ENCODE measurements at regions not wholly inside any gene's neighbourhood (a gene's known extent, or its start where the extent isn't known, plus 50 kb on each side); places are given as distances from the start of the nearest gene placed in this dataset.

GRCh38 chr2:182589121-182589520 lies 126.9 kb upstream of the DNAJC10 start:
- H3K36me3 ChIP-seq (ENCODE audit: insufficient read depth, low read length): no peaks in the 10 kb centered on the region
- H3K9ac ChIP-seq (ENCODE audit: low read length): no peak overlapping the region
- H3K4me2 ChIP-seq (ENCODE audit: low read length): no peak overlapping the region
- H3K27ac ChIP-seq (ENCODE audit: low read length): no peak overlapping the region
- H2AFZ ChIP-seq (ENCODE audit: low read depth, low read length): no peak overlapping the region
- H4K20me1 ChIP-seq (ENCODE audit: insufficient read depth): no peaks in the 10 kb centered on the region
- H3K9me3 ChIP-seq (ENCODE audit: low read length): no peaks in the 10 kb centered on the region
- TF ChIP-seq MXI1 (conservative IDR thresholded peaks at IDR 0.05; ENCODE audit: poor library complexity, severe bottlenecking) (no peak), RAD21 (conservative IDR thresholded peaks at IDR 0.05) (no peak), EZH2 (IDR thresholded peaks at IDR 0.05; ENCODE audit: borderline replicate concordance, insufficient read depth, low read length, poor library complexity, severe bottlenecking) (no peak), SMC3 (conservative IDR thresholded peaks at IDR 0.05; ENCODE audit: poor library complexity) (no peak), CTCF (IDR thresholded peaks at IDR 0.05; ENCODE audit: poor library complexity, severe bottlenecking) (no peak), EP300 (conservative IDR thresholded peaks at IDR 0.05; ENCODE audit: poor library complexity, severe bottlenecking) (no peak), REST (IDR thresholded peaks at IDR 0.05; ENCODE audit: borderline replicate concordance) (no peak), POLR2AphosphoS5 (IDR thresholded peaks at IDR 0.05) (no peak), TAF1 (IDR thresholded peaks at IDR 0.05; ENCODE audit: low read depth) (no peak)
- no peaks in the 10 kb centered on the region for H3K9me2 ChIP-seq (ENCODE audit: insufficient read depth, low read length)
- no peaks in the 10 kb centered on the region for H3K27me3 ChIP-seq (ENCODE audit: insufficient read depth, low read depth, low read length)
- no peak overlapping the region for H3K4me3 ChIP-seq (ENCODE audit: low read length)
- H3F3A ChIP-seq (ENCODE audit: insufficient read depth, low read length, poor library complexity, severe bottlenecking): no peaks in the 10 kb centered on the region
- no peaks in the 10 kb centered on the region for H3K79me2 ChIP-seq (replicated peaks; ENCODE audit: insufficient read depth, low read length)

- H3K79me2 ChIP-seq (replicated peaks; ENCODE audit: insufficient read depth, low read length): no peaks in the 10 kb centered on the region
- H3K9ac ChIP-seq (ENCODE audit: low read length): no peak overlapping the region
- no peak overlapping the region for H3K4me3 ChIP-seq (ENCODE audit: low read length)
- no peaks in the 10 kb centered on the region for H3K36me3 ChIP-seq (ENCODE audit: insufficient read depth, low read length)
- no peaks in the 10 kb centered on the region for H3K27me3 ChIP-seq (ENCODE audit: insufficient read depth, low read depth, low read length)
- TF ChIP-seq MXI1 (conservative IDR thresholded peaks at IDR 0.05; ENCODE audit: poor library complexity, severe bottlenecking) (no peak), EP300 (conservative IDR thresholded peaks at IDR 0.05; ENCODE audit: poor library complexity, severe bottlenecking) (no peak), EZH2 (IDR thresholded peaks at IDR 0.05; ENCODE audit: borderline replicate concordance, insufficient read depth, low read length, poor library complexity, severe bottlenecking) (no peak), TAF1 (IDR thresholded peaks at IDR 0.05; ENCODE audit: low read depth) (no peak), REST (IDR thresholded peaks at IDR 0.05; ENCODE audit: borderline replicate concordance) (no peak), CTCF (IDR thresholded peaks at IDR 0.05; ENCODE audit: poor library complexity, severe bottlenecking) (no peak), RAD21 (conservative IDR thresholded peaks at IDR 0.05) (no peak), SMC3 (conservative IDR thresholded peaks at IDR 0.05; ENCODE audit: poor library complexity) (no peak), POLR2AphosphoS5 (IDR thresholded peaks at IDR 0.05) (no peak)
- H3K9me2 ChIP-seq (ENCODE audit: insufficient read depth, low read length): no peaks in the 10 kb centered on the region
- H3K4me2 ChIP-seq (ENCODE audit: low read length): no peak overlapping the region
- no peaks in the 10 kb centered on the region for H4K20me1 ChIP-seq (ENCODE audit: insufficient read depth)
- no peak overlapping the region for H3K27ac ChIP-seq (ENCODE audit: low read length)
- no peaks in the 10 kb centered on the region for H3K9me3 ChIP-seq (ENCODE audit: low read length)
- no peak overlapping the region for H2AFZ ChIP-seq (ENCODE audit: low read depth, low read length)
- H3F3A ChIP-seq (ENCODE audit: insufficient read depth, low read length, poor library complexity, severe bottlenecking): no peaks in the 10 kb centered on the region
Measured at GRCh38 chr2:182591774-182592173, 124.3 kb upstream of the DNAJC10 start.

Data from neural cell (in vitro differentiated cells).